GM12891 (cell line): ENCODE measurements at regions not wholly inside any gene's neighbourhood (a gene's known extent, or its start where the extent isn't known, plus 50 kb on each side); places are given as distances from the start of the nearest gene placed in this dataset.

Experiments used
- PAX5 ChIP-seq: IDR thresholded peaks from 2 replicates; pipeline ENCODE4 v1.6.1; 2011; ENCODE audit warnings: low read length, moderate library complexity, mild to moderate bottlenecking; ENCODE audit not compliant: insufficient read depth, severe bottlenecking
- POLR2A ChIP-seq: IDR thresholded peaks from 2 replicates; pipeline ENCODE4 v1.6.1; 2011; ENCODE audit warnings: low read depth, low read length, control low read depth
- POLR2AphosphoS5 ChIP-seq: IDR thresholded peaks from 2 replicates; pipeline ENCODE4 v1.6.1; 2011; ENCODE audit warnings: low read depth, low read length, control low read depth
- POU2F2 ChIP-seq: IDR thresholded peaks from 2 replicates; pipeline ENCODE4 v1.6.1; 2011; ENCODE audit warnings: low read depth, mild to moderate bottlenecking, control low read depth, low read length, moderate library complexity
- SPI1 ChIP-seq: IDR thresholded peaks from 2 replicates; pipeline ENCODE4 v1.6.1; 2011; ENCODE audit warnings: low read depth, low read length, control low read depth
- TAF1 ChIP-seq: IDR thresholded peaks from 2 replicates; pipeline ENCODE4 v1.6.1; 2011; ENCODE audit warnings: low read depth, low read length, control low read depth

GRCh38 chrX:113868711-113869110 is 715.2 kb upstream of the HTR2C start:
- TF ChIP-seq POLR2AphosphoS5 (no peak), TAF1 (no peak), POLR2A (no peak), SPI1 (no peak), POU2F2 (no peak), PAX5 (no peak)
